Central memory CD8-positive, alpha-beta T cell (primary cell): ENCODE measurements at regions not wholly inside any gene's neighbourhood (a gene's known extent, or its start where the extent isn't known, plus 50 kb on each side); places are given as distances from the start of the nearest gene placed in this dataset.
"Not testable (repeated sequence)": the region's sequence is repeated elsewhere in the genome, so short reads cannot be mapped to it uniquely, and the experiment has no call there.

Experiments
- ATAC-seq: fragments of 150-1000 bp; cut with Tn5 transposase; replicated peaks from 2 replicates; pipeline ENCODE4 v1.10.0; 2022; ENCODE audit warnings: mild to moderate bottlenecking, moderate FRiP score, moderate number of reproducible peaks; ENCODE audit not compliant: poor library complexity, severe bottlenecking; ENCODE audit errors: extremely low read depth
- DNase-seq, 2 donors: peaks; one replicate each; pipeline ENCODE4 v3.0.0; 2021; ENCODE audit warnings: low spot score in 2 of 2
- H3K27ac Mint-ChIP-seq: one replicate; pipeline ENCODE4 v1.8.0; 2022; ENCODE audit warnings: low read depth, mild to moderate bottlenecking, moderate library complexity, mixed read lengths
- H3K27me3 Mint-ChIP-seq: one replicate; pipeline ENCODE4 v1.8.0; 2022; ENCODE audit warnings: mixed read lengths
- H3K36me3 Mint-ChIP-seq: one replicate; pipeline ENCODE4 v1.8.0; 2022; ENCODE audit warnings: mild to moderate bottlenecking, moderate library complexity, mixed read lengths; ENCODE audit not compliant: insufficient read depth
- H3K4me1 Mint-ChIP-seq: one replicate; pipeline ENCODE4 v1.8.0; 2022; ENCODE audit warnings: mixed read lengths
- H3K4me3 Mint-ChIP-seq: one replicate; pipeline ENCODE4 v1.8.0; 2022; ENCODE audit warnings: mild to moderate bottlenecking, moderate library complexity, mixed read lengths
- H3K9me3 Mint-ChIP-seq: one replicate; pipeline ENCODE4 v1.8.0; 2022; ENCODE audit warnings: mixed read lengths

DNA sequence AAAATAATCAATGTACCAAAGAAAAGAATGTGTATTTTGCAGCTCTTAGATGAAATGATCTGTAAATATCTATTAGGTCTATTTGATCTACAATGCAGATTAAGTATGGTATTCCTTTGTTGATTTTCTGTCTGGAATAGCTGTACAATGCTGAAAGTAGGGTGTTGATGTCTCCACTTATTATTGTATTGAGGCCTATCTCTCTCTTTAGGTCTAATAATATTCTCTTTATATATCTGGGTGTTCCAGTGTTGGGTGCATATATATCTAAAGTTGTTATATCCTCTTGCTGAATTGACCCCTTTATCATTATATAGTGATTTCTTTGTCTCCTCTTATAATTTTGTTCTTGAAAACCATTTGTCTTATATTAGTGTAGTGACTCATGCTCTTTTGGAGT is 885.5 kb upstream of the FOXG1 start:
- no peaks in the 10 kb centered on the region for H3K4me1 Mint-ChIP-seq
- ATAC-seq (no peak), DNase-seq (no peak)
- no peak overlapping the region for H3K27ac Mint-ChIP-seq
- H3K27me3 Mint-ChIP-seq: no peaks in the 10 kb centered on the region
- H3K9me3 Mint-ChIP-seq: peaks cover 46% of the 10 kb centered on the region
- no peaks in the 10 kb centered on the region for H3K36me3 Mint-ChIP-seq
- H3K4me3 Mint-ChIP-seq: no peak overlapping the region

DNA sequence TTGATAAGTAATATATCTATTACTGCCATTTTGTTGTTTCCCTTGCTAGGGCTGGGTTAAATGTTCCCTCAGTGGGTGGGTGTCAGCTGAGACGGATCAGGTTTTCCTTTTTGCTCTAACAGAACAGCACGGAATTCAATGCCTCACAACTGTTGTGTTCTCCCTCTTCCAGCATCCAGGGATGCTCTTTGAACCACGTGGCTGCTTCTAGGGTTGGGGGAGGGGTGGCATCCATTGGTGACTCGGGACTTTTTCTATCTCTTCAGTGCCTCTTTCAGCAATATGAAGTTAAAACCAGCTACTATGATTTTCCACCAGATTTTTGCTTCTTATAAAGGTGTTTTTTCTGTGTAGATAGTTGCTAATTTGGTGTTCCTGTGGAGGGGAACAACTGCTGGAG is 884.9 kb upstream of the FOXG1 start:
- Mint-ChIP-seq H3K36me3 (no peaks in the 10 kb centered on the region), H3K9me3 (peaks cover 46% of the 10 kb centered on the region), H3K4me1 (no peaks in the 10 kb centered on the region), H3K27me3 (no peaks in the 10 kb centered on the region), H3K4me3 (no peak overlapping the region), H3K27ac (no peak overlapping the region)
- DNase-seq: no peak
- ATAC-seq: no peak

GRCh38 chr14:27886256-27886655 is 880.3 kb upstream of the FOXG1 start:
- Mint-ChIP-seq H3K4me3 (no peak overlapping the region), H3K27me3 (no peaks in the 10 kb centered on the region), H3K4me1 (no peaks in the 10 kb centered on the region), H3K27ac (no peak overlapping the region), H3K36me3 (no peaks in the 10 kb centered on the region), H3K9me3 (peaks cover 16% of the 10 kb centered on the region)
- ATAC-seq (no peak), DNase-seq (no peak)

DNA sequence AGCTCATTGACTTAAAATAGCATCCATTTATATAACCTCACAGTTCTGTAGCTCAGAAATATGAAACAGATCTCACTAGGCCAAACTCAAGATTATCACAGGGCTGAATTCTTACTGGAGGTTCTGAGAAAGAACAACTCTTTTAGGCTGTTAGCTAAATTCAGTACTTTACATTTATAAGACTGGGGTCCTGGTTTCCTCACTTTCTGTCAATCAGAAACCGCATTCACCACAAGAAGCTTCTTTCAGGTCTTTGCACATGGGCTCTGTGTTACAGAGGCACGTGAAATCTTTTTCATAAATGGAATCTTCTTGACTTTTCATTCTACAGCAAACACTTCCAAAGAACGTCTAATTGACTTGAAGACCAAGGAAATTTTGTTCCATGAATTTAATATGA is 876.3 kb upstream of the FOXG1 start:
- Mint-ChIP-seq H3K27ac (no peak overlapping the region), H3K4me3 (no peak overlapping the region), H3K36me3 (no peaks in the 10 kb centered on the region), H3K4me1 (no peaks in the 10 kb centered on the region), H3K9me3 (peaks cover 19% of the 10 kb centered on the region), H3K27me3 (no peaks in the 10 kb centered on the region)
- ATAC-seq: no peak
- DNase-seq: no peak

- ATAC-seq, H3K27me3 Mint-ChIP-seq, H3K27ac Mint-ChIP-seq, H3K36me3 Mint-ChIP-seq, DNase-seq, H3K4me1 Mint-ChIP-seq, H3K4me3 Mint-ChIP-seq: not testable (repeated sequence)
- peaks cover 12% of the 10 kb centered on the region for H3K9me3 Mint-ChIP-seq
These were observed 858.1 kb upstream of the FOXG1 start for GRCh38 chr14:27908484-27908883.

GRCh38 chr14:27916326-27916725 is 850.3 kb upstream of the FOXG1 start:
- H3K27me3 Mint-ChIP-seq: no peaks in the 10 kb centered on the region
- H3K36me3 Mint-ChIP-seq: no peaks in the 10 kb centered on the region
- no peak overlapping the region for H3K27ac Mint-ChIP-seq
- peaks cover 12% of the 10 kb centered on the region for H3K9me3 Mint-ChIP-seq
- no peaks in the 10 kb centered on the region for H3K4me1 Mint-ChIP-seq
- H3K4me3 Mint-ChIP-seq: no peak overlapping the region
- ATAC-seq (no peak), DNase-seq (no peak)

GRCh38 chr14:27917896-27918295 is 848.7 kb upstream of the FOXG1 start:
- no peak overlapping the region for H3K4me3 Mint-ChIP-seq
- H3K4me1 Mint-ChIP-seq: no peaks in the 10 kb centered on the region
- no peak for ATAC-seq
- H3K36me3 Mint-ChIP-seq: no peaks in the 10 kb centered on the region
- H3K27ac Mint-ChIP-seq: no peak overlapping the region
- H3K27me3 Mint-ChIP-seq: no peaks in the 10 kb centered on the region
- no peak for DNase-seq
- peaks cover 14% of the 10 kb centered on the region for H3K9me3 Mint-ChIP-seq

GRCh38 chr14:27927519-27927918 is 839.1 kb upstream of the FOXG1 start:
- Mint-ChIP-seq H3K27ac (no peak overlapping the region), H3K9me3 (peaks cover 11% of the 10 kb centered on the region), H3K27me3 (no peaks in the 10 kb centered on the region), H3K4me1 (no peaks in the 10 kb centered on the region), H3K36me3 (no peaks in the 10 kb centered on the region), H3K4me3 (no peak overlapping the region)
- DNase-seq (no peak), ATAC-seq (no peak)

DNA sequence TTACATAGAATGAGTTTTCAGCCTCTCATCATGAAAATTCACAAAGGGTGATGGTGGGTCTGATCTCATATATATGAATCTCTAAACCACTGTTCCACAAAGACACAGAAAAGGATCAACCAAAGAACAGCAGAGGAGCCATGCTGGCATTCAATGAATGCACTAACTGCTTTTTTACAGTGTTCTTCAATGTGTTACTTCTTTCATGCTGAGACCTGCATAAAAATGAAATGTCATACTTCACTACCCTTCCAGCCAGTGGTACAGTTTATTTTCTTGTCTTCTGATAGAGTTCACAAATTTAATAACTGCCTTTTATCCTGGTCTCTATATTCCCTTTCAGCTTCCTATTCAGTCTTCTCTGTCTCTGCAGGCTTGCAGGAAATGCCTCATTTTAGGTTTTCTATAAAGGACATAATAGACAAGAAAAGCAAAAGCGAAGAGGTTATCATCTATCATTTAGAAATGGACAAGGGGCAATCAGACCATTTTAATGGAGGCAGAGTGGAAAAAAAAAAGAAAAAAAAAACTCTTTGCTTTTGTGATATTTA is 836.7 kb upstream of the FOXG1 start:
- Mint-ChIP-seq H3K4me1 (no peaks in the 10 kb centered on the region), H3K36me3 (no peaks in the 10 kb centered on the region), H3K9me3 (peaks cover 11% of the 10 kb centered on the region), H3K27ac (no peak overlapping the region), H3K27me3 (no peaks in the 10 kb centered on the region), H3K4me3 (no peak overlapping the region)
- ATAC-seq (no peak), DNase-seq (no peak)

DNA sequence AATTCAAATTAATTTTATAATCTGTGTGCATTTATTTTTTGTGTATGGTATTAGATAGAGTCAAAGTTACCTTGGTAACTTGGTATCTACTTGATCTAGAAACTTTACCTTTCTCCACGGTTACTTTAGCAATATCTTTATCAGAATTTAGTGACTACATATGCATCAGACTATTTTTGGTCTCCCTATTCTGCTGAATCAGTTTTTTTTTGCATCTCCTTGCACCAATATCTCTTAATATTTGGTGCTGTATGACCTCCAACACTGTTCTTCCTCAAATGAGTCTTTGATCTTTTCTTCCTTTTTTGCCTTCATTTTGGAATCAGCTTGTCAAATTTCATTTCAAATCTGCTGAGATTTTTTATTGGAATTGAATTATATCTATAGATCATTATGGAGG is 828.2 kb upstream of the FOXG1 start:
- ATAC-seq (no peak), DNase-seq (no peak)
- H3K4me1 Mint-ChIP-seq: no peaks in the 10 kb centered on the region
- H3K36me3 Mint-ChIP-seq: no peaks in the 10 kb centered on the region
- H3K27ac Mint-ChIP-seq: no peak overlapping the region
- no peaks in the 10 kb centered on the region for H3K27me3 Mint-ChIP-seq
- H3K4me3 Mint-ChIP-seq: no peak overlapping the region
- H3K9me3 Mint-ChIP-seq: peaks cover 10% of the 10 kb centered on the region

DNA sequence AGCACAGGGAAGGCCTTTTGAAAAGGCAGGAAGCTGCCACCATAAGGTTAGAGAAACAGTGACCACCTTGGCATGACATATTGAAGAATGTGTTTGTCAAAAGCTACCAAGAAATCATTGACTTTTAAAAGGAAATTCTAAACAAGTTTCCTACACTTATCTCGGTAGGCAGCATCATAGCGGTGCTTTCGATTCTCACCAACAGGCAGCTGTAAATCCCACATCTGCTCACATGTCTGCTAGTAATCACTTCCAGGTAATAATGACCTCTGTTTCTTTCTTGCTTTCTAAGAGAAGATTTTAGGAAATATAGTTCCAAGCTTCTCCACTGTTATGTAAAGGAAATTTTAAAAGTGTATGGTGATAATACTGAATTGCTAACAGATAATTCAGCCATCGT is 821.1 kb upstream of the FOXG1 start:
- Mint-ChIP-seq H3K27ac (no peak overlapping the region), H3K36me3 (no peaks in the 10 kb centered on the region)

GRCh38 chr14:27958757-27959156 is 807.8 kb upstream of the FOXG1 start:
- Mint-ChIP-seq H3K4me1 (no peaks in the 10 kb centered on the region), H3K36me3 (peaks cover 2% of the 10 kb centered on the region), H3K27me3 (no peaks in the 10 kb centered on the region), H3K9me3 (peaks cover 18% of the 10 kb centered on the region), H3K4me3 (no peak overlapping the region), H3K27ac (no peak overlapping the region)
- ATAC-seq (no peak), DNase-seq (no peak)

More for the DNA sequence above, 821.1 kb upstream of the FOXG1 start:
- no peak for ATAC-seq
- H3K4me3 Mint-ChIP-seq: no peak overlapping the region
- H3K4me1 Mint-ChIP-seq: no peaks in the 10 kb centered on the region
- H3K27me3 Mint-ChIP-seq: no peaks in the 10 kb centered on the region
- H3K9me3 Mint-ChIP-seq: peaks cover 6% of the 10 kb centered on the region
- DNase-seq: no peak

- ATAC-seq (no peak), DNase-seq (no peak)
- H3K27me3 Mint-ChIP-seq: no peaks in the 10 kb centered on the region
- H3K36me3 Mint-ChIP-seq: no peaks in the 10 kb centered on the region
- no peak overlapping the region for H3K27ac Mint-ChIP-seq
- H3K4me3 Mint-ChIP-seq: no peak overlapping the region
- H3K9me3 Mint-ChIP-seq: peaks cover 16% of the 10 kb centered on the region
- H3K4me1 Mint-ChIP-seq: no peaks in the 10 kb centered on the region
These were observed 770.9 kb upstream of the FOXG1 start for GRCh38 chr14:27995691-27996090.

GRCh38 chr14:28001002-28001401 is 765.6 kb upstream of the FOXG1 start:
- Mint-ChIP-seq H3K4me3 (no peak overlapping the region), H3K9me3 (peaks cover 8% of the 10 kb centered on the region), H3K36me3 (no peaks in the 10 kb centered on the region), H3K27ac (no peak overlapping the region), H3K4me1 (no peaks in the 10 kb centered on the region), H3K27me3 (no peaks in the 10 kb centered on the region)
- no peak for DNase-seq
- ATAC-seq: no peak
